ENCODE measurements at regions not wholly inside any gene's neighbourhood (a gene's known extent, or its start where the extent isn't known, plus 50 kb on each side); places are given as distances from the start of the nearest gene placed in this dataset.

DNA sequence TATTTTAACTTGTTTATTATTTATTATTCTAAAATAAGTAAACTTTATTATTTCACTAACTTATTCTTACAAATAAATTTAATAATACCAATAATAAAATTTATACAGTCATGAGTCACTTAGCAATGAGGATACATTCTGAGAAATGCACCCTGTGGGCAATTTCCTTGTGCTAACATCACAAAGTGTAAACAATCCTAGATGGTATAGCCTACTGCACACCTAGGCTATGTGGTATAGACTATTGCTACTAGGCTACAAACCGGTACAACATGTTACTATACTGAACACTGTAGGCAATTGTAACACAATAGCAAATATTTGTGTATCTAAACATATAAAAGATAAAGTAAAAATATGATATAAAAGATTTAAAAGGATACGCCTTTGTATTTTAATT lies 479.5 kb downstream of the EPHA5 start:
- TF ChIP-seq CTCF (conservative IDR thresholded peaks at IDR 0.05; ENCODE audit: low read depth in 2 of 2) (no peak), CREB1 (CRISPR knock-in tag; IDR thresholded peaks at IDR 0.05; ENCODE audit: low read depth) (no peak), JUNB (IDR thresholded peaks at IDR 0.05; ENCODE audit: unreplicated experiment) (no peak), EZH2phosphoT487 (IDR thresholded peaks at IDR 0.05; ENCODE audit: unreplicated experiment) (no peak), EZH2 (IDR thresholded peaks at IDR 0.05; ENCODE audit: low read depth, unreplicated experiment) (no peak), ZNF331 (CRISPR knock-in tag; IDR thresholded peaks at IDR 0.05; ENCODE audit: low read depth) (no peak), NANOG (IDR thresholded peaks at IDR 0.05; ENCODE audit: borderline replicate concordance) (no peak), ETS1 (IDR thresholded peaks at IDR 0.05) (no peak), POLR2AphosphoS5 (IDR thresholded peaks at IDR 0.05; ENCODE audit: low read depth) (no peak), STAT1 (IDR thresholded peaks at IDR 0.05; ENCODE audit: unreplicated experiment) (no peak), ZNF462 (CRISPR knock-in tag; IDR thresholded peaks at IDR 0.05) (no peak), ZNF114 (CRISPR knock-in tag; IDR thresholded peaks at IDR 0.05) (no peak)
- TF ChIP-seq, protein P1, sequence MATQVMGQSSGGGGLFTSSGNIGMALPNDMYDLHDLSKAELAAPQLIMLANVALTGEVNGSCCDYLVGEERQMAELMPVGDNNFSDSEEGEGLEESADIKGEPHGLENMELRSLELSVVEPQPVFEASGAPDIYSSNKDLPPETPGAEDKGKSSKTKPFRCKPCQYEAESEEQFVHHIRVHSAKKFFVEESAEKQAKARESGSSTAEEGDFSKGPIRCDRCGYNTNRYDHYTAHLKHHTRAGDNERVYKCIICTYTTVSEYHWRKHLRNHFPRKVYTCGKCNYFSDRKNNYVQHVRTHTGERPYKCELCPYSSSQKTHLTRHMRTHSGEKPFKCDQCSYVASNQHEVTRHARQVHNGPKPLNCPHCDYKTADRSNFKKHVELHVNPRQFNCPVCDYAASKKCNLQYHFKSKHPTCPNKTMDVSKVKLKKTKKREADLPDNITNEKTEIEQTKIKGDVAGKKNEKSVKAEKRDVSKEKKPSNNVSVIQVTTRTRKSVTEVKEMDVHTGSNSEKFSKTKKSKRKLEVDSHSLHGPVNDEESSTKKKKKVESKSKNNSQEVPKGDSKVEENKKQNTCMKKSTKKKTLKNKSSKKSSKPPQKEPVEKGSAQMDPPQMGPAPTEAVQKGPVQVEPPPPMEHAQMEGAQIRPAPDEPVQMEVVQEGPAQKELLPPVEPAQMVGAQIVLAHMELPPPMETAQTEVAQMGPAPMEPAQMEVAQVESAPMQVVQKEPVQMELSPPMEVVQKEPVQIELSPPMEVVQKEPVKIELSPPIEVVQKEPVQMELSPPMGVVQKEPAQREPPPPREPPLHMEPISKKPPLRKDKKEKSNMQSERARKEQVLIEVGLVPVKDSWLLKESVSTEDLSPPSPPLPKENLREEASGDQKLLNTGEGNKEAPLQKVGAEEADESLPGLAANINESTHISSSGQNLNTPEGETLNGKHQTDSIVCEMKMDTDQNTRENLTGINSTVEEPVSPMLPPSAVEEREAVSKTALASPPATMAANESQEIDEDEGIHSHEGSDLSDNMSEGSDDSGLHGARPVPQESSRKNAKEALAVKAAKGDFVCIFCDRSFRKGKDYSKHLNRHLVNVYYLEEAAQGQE (IDR thresholded peaks at IDR 0.05; ENCODE audit: unreplicated experiment) = no peak

Data from GM23338 (cell line).